CD8-positive, alpha-beta memory T cell (primary cell): ENCODE measurements at regions not wholly inside any gene's neighbourhood (a gene's known extent, or its start where the extent isn't known, plus 50 kb on each side); places are given as distances from the start of the nearest gene placed in this dataset.

ENCODE experiments used
- CTCF ChIA-PET: fragments of 350-600 bp; sonication (Branson Sonifier 250); formaldehyde crosslinking; loops from one replicate; lab custom pipeline; 2021; ENCODE audit warnings: antibody characterized with exemption; lab: Charles Lee
- POLR2A ChIA-PET: fragments of 350-600 bp; sonication (Branson Sonifier 250); formaldehyde crosslinking; loops from one replicate; lab custom pipeline; 2021; ENCODE audit warnings: antibody characterized with exemption; lab: Charles Lee
- DNase-seq, 5 donors: peaks; one replicate each; pipeline versions ENCODE4 v3.0.0 to v3.0.0-alpha.2; 2020 to 2022; ENCODE audit warnings: mixed read lengths in 1 of 5
- H3K27ac ChIP-seq: one replicate; pipeline ENCODE4 v1.7.0; 2013; ENCODE audit warnings: low read depth, mild to moderate bottlenecking, low read length, moderate library complexity
- H3K27me3 ChIP-seq: 2 replicates; pipeline ENCODE4 v1.7.0; 2013; ENCODE audit warnings: low read length, mild to moderate bottlenecking; ENCODE audit not compliant: insufficient read depth, poor library complexity, severe bottlenecking
- H3K36me3 ChIP-seq: 2 replicates; pipeline ENCODE4 v1.7.0; 2013; ENCODE audit warnings: mild to moderate bottlenecking, low read length, moderate library complexity; ENCODE audit not compliant: insufficient read depth
- H3K4me1 ChIP-seq: 2 replicates; pipeline ENCODE4 v1.7.0; 2013; ENCODE audit warnings: mild to moderate bottlenecking, low read length, moderate library complexity; ENCODE audit not compliant: insufficient read depth
- H3K4me3 ChIP-seq: 2 replicates; pipeline ENCODE4 v1.7.0; 2013; ENCODE audit warnings: mild to moderate bottlenecking, low read length
- H3K9me3 ChIP-seq: 2 replicates; pipeline ENCODE4 v1.7.0; 2013; ENCODE audit warnings: mild to moderate bottlenecking, low read length
- H3K27ac Mint-ChIP-seq, 8 donors: one replicate each; pipeline ENCODE4 v1.8.0; 2020 to 2021; ENCODE audit warnings: mixed read lengths in 8 of 8, mild to moderate bottlenecking in 6 of 8, inconsistent platforms in 3 of 8, moderate library complexity in 3 of 8
- H3K27me3 Mint-ChIP-seq, 2 donors: one replicate each; pipeline ENCODE4 v1.8.0; 2020 to 2021; ENCODE audit warnings: mixed read lengths in 2 of 2, mild to moderate bottlenecking in 1 of 2, moderate library complexity in 1 of 2
- H3K36me3 Mint-ChIP-seq, 3 donors: one replicate each; pipeline ENCODE4 v1.8.0; 2020 to 2021; ENCODE audit warnings: mixed read lengths in 3 of 3, inconsistent platforms in 1 of 3, mild to moderate bottlenecking in 1 of 3
- H3K4me1 Mint-ChIP-seq, 3 donors: one replicate each; pipeline ENCODE4 v1.8.0; 2020 to 2021; ENCODE audit warnings: mixed read lengths in 3 of 3, inconsistent platforms in 1 of 3, mild to moderate bottlenecking in 1 of 3
- H3K4me3 Mint-ChIP-seq, 7 donors: one replicate each; pipeline ENCODE4 v1.8.0; 2020 to 2021; ENCODE audit warnings: mixed read lengths in 7 of 7, mild to moderate bottlenecking in 6 of 7, moderate library complexity in 4 of 7, inconsistent platforms in 2 of 7
- H3K9me3 Mint-ChIP-seq, 5 donors: one replicate each; pipeline ENCODE4 v1.8.0; 2020 to 2022; ENCODE audit warnings: mixed read lengths in 5 of 5, mild to moderate bottlenecking in 3 of 5, moderate library complexity in 2 of 5, inconsistent platforms in 1 of 5

- ChIA-PET CTCF (interaction anchor here (1.4 kb wide), 1 partner anchor 9 kb away, joined by 3 read pairs; no protein-coding TSS in a partner anchor), POLR2A (no interaction called here)
- H3K27ac ChIP-seq: no peak overlapping the region
- H3K27me3 ChIP-seq: no peaks in the 10 kb centered on the region
- no peak overlapping the region for H3K4me3 Mint-ChIP-seq
- H3K4me3 ChIP-seq: no peak overlapping the region
- H3K27me3 Mint-ChIP-seq: peaks cover 23 to 65% of the 10 kb centered on the region in 2 donors
- H3K4me1 ChIP-seq: no peaks in the 10 kb centered on the region
- DNase-seq: no peak
- no peaks in the 10 kb centered on the region for H3K36me3 ChIP-seq
- no peaks in the 10 kb centered on the region for H3K9me3 ChIP-seq
- no peaks in the 10 kb centered on the region for H3K4me1 Mint-ChIP-seq
- no peaks in the 10 kb centered on the region for H3K36me3 Mint-ChIP-seq
- H3K27ac Mint-ChIP-seq: no peak overlapping the region
- no peaks in the 10 kb centered on the region for H3K9me3 Mint-ChIP-seq
Observed at GRCh38 chr2:38201784-38202183, 125.8 kb upstream of the CYP1B1 start.

DNA sequence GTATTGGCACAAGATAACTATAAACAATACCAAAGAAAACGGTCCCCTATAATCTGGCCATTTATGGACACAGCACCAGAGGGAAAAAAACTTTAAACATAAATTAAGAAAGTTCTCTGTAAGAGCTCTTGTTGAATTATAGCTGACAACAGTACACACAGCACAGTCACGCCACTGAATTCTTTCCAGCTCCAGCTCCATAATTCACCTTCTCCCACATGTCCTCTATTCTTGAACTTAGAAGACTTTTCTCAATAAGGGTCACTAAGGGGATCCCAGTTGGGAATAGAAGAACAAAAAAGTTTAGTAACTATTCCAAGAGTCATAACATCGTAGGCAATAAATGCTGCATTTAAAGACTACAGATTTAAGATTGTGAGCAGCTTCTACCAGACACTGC lies 124.6 kb upstream of the CYP1B1 start:
- POLR2A ChIA-PET: no interaction called here

DNA sequence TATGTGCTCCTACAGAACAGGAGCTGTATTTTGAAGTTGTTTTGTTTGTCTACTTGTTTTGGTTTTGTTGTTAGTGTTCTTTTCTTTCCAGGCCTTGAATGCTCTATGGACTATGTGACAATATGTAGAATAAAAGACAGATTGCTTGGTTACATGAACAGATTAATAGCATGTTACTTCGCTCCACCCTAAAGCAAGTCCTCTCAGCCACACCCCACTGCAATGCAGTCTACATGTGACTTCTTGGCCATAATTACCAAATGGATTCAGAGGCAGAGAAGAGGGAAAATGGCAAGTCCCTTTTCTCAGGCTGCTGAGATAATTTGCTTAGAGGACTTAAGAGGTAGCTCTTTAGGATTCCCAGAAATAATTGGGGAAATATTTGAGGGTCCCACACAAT lies 123.2 kb upstream of the CYP1B1 start:
- no peak overlapping the region for H3K27ac Mint-ChIP-seq
- Histone ChIP-seq H3K9me3 (no peaks in the 10 kb centered on the region), H3K27me3 (no peaks in the 10 kb centered on the region), H3K4me3 (no peak overlapping the region), H3K27ac (no peak overlapping the region), H3K36me3 (no peaks in the 10 kb centered on the region), H3K4me1 (no peaks in the 10 kb centered on the region)
- ChIA-PET POLR2A (no interaction called here), CTCF (no interaction called here)
- H3K4me3 Mint-ChIP-seq: no peak overlapping the region
- H3K27me3 Mint-ChIP-seq: peaks cover 23 to 51% of the 10 kb centered on the region in 2 donors
- H3K4me1 Mint-ChIP-seq: no peaks in the 10 kb centered on the region
- no peak for DNase-seq
- no peaks in the 10 kb centered on the region for H3K9me3 Mint-ChIP-seq
- no peaks in the 10 kb centered on the region for H3K36me3 Mint-ChIP-seq

More for the DNA sequence above, 124.6 kb upstream of the CYP1B1 start:
- no peak for DNase-seq
- Mint-ChIP-seq H3K4me1 (no peaks in the 10 kb centered on the region), H3K27ac (no peak overlapping the region), H3K4me3 (no peak overlapping the region), H3K36me3 (no peaks in the 10 kb centered on the region), H3K27me3 (peaks cover 21 to 61% of the 10 kb centered on the region in 2 donors), H3K9me3 (no peaks in the 10 kb centered on the region)
- Histone ChIP-seq H3K4me3 (no peak overlapping the region), H3K9me3 (no peaks in the 10 kb centered on the region), H3K4me1 (no peaks in the 10 kb centered on the region), H3K27ac (no peak overlapping the region), H3K36me3 (no peaks in the 10 kb centered on the region), H3K27me3 (no peaks in the 10 kb centered on the region)
- CTCF ChIA-PET: no interaction called here

DNA sequence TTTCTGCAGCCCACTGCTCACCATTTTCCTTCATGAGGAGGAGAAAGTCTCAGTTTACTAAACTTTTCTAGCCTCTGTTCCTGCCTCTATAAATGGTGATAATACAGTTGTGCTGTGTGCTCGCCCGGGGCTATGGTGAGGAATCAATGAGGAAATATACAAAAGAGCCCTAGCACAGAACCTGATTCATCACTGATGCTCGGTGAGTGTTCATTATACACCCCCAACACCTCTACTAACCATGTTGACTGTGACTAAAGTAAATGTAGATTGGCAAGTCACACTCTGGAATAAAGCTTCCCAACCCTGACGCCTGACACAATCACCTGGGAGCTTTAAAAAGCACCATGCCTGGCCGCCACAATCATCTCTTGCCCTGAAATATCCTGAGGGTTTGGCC lies 118.8 kb upstream of the CYP1B1 start:
- Histone ChIP-seq H3K4me3 (no peak overlapping the region), H3K36me3 (no peaks in the 10 kb centered on the region), H3K27me3 (no peaks in the 10 kb centered on the region), H3K4me1 (no peaks in the 10 kb centered on the region), H3K9me3 (no peaks in the 10 kb centered on the region), H3K27ac (no peak overlapping the region)
- ChIA-PET POLR2A (no interaction called here), CTCF (no interaction called here)
- Mint-ChIP-seq H3K27ac (no peak overlapping the region), H3K4me1 (peaks cover 0 to 7% (median 4%) of the 10 kb centered on the region in 3 donors), H3K27me3 (peaks cover 9 to 10% of the 10 kb centered on the region in 2 donors), H3K9me3 (no peaks in the 10 kb centered on the region), H3K4me3 (no peak overlapping the region), H3K36me3 (no peaks in the 10 kb centered on the region)
- DNase-seq: no peak

- Histone ChIP-seq H3K9me3 (no peaks in the 10 kb centered on the region), H3K4me3 (no peak overlapping the region), H3K27ac (no peak overlapping the region), H3K27me3 (no peaks in the 10 kb centered on the region), H3K36me3 (no peaks in the 10 kb centered on the region), H3K4me1 (no peaks in the 10 kb centered on the region)
- POLR2A ChIA-PET: no interaction called here
- H3K27me3 Mint-ChIP-seq: peaks cover 2 to 3% of the 10 kb centered on the region in 2 donors
- H3K4me1 Mint-ChIP-seq: peaks cover 0 to 7% (median 4%) of the 10 kb centered on the region in 3 donors
- H3K36me3 Mint-ChIP-seq: peaks cover 0 to 4% (median 0%) of the 10 kb centered on the region in 3 donors
- no peaks in the 10 kb centered on the region for H3K9me3 Mint-ChIP-seq
- no peak overlapping the region for H3K4me3 Mint-ChIP-seq
- peak overlapping the region in 2 of 8 donors; percentile 18 to 76 for H3K27ac Mint-ChIP-seq
- no peak for DNase-seq
- CTCF ChIA-PET: interaction anchor here (0.8 kb wide), 1 partner anchor 9 kb away, joined by 3 read pairs; no protein-coding TSS in a partner anchor
Observed at GRCh38 chr2:38192976-38193375, 117.0 kb upstream of the CYP1B1 start.

DNA sequence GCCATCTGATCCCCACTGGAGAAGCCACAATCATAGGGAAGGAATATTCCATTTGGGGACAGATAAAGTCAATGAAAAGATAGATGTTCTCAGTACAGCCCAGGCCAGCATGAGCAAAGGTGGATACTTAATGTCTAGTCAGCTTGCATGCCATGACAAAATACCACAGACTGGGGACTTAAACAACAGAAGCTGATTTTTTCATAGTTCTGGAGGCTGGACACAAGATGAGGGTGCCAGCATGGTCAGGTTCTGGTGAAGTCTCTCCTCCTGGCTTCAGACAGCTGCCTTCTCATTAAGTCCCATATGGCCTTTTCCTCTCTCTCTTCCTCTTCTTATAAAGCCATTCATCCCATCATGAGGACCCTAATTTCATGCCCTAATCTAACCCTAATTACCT lies 116.1 kb upstream of the CYP1B1 start:
- DNase-seq: no peak
- CTCF ChIA-PET: interaction anchor here (0.8 kb wide), 1 partner anchor 10 kb away, joined by 3 read pairs; no protein-coding TSS in a partner anchor
- no peak overlapping the region for H3K27ac ChIP-seq
- H3K4me1 Mint-ChIP-seq: peaks cover 0 to 7% (median 4%) of the 10 kb centered on the region in 3 donors
- POLR2A ChIA-PET: no interaction called here
- peaks cover 2 to 3% of the 10 kb centered on the region in 2 donors for H3K27me3 Mint-ChIP-seq
- H3K27me3 ChIP-seq: no peaks in the 10 kb centered on the region
- peaks cover 0 to 4% (median 0%) of the 10 kb centered on the region in 3 donors for H3K36me3 Mint-ChIP-seq
- H3K9me3 ChIP-seq: no peaks in the 10 kb centered on the region
- no peaks in the 10 kb centered on the region for H3K9me3 Mint-ChIP-seq
- H3K27ac Mint-ChIP-seq: no peak overlapping the region
- no peaks in the 10 kb centered on the region for H3K36me3 ChIP-seq
- H3K4me3 ChIP-seq: no peak overlapping the region
- H3K4me3 Mint-ChIP-seq: no peak overlapping the region
- no peaks in the 10 kb centered on the region for H3K4me1 ChIP-seq

- no peak overlapping the region for H3K27ac ChIP-seq
- POLR2A ChIA-PET: no interaction called here
- no peak for DNase-seq
- H3K27me3 Mint-ChIP-seq: peaks cover 2 to 6% of the 10 kb centered on the region in 2 donors
- no peak overlapping the region for H3K4me3 Mint-ChIP-seq
- H3K9me3 Mint-ChIP-seq: no peaks in the 10 kb centered on the region
- no peaks in the 10 kb centered on the region for H3K36me3 ChIP-seq
- CTCF ChIA-PET: no interaction called here
- H3K36me3 Mint-ChIP-seq: peaks cover 0 to 4% (median 0%) of the 10 kb centered on the region in 3 donors
- peaks cover 0 to 7% (median 4%) of the 10 kb centered on the region in 3 donors for H3K4me1 Mint-ChIP-seq
- no peak overlapping the region for H3K4me3 ChIP-seq
- H3K4me1 ChIP-seq: no peaks in the 10 kb centered on the region
- no peaks in the 10 kb centered on the region for H3K9me3 ChIP-seq
- no peaks in the 10 kb centered on the region for H3K27me3 ChIP-seq
- no peak overlapping the region for H3K27ac Mint-ChIP-seq
Observed at GRCh38 chr2:38191516-38191915, 115.6 kb upstream of the CYP1B1 start.

DNA sequence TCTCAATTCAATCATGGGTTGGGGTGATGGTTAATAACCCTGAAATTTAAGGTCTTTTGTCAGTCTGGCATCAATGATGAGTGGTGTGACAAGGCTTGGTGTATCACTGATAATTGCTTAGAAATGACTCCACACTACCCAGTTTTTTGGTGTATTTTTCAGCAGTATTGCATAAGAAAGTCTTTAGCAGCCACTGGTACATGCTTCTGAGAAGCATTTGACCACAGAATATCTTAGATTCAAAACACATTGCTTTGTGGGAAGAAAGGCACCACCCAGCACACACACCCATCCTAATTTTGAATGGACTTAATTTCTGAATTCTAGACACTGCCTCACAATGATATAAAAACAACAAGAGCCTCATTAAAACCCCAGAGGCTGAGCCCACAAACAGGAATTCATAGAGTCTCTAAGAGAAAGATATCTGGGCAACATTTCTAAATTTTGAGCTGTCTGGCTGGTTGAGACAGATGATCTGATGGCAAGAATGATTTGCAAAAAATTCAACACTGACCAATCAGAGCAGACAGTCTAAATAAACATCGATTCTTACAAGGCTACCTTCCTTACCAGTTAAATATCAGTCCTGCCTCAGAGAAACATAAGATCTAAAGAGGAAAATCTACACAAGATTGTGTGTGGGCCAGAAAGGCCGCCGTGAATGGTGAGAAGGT lies 114.7 kb upstream of the CYP1B1 start:
- no peaks in the 10 kb centered on the region for H3K9me3 Mint-ChIP-seq
- Histone ChIP-seq H3K27ac (no peak overlapping the region), H3K27me3 (no peaks in the 10 kb centered on the region), H3K4me3 (no peak overlapping the region), H3K9me3 (no peaks in the 10 kb centered on the region), H3K4me1 (no peaks in the 10 kb centered on the region), H3K36me3 (no peaks in the 10 kb centered on the region)
- peaks cover 2 to 10% of the 10 kb centered on the region in 2 donors for H3K27me3 Mint-ChIP-seq
- peaks cover 0 to 7% (median 4%) of the 10 kb centered on the region in 3 donors for H3K4me1 Mint-ChIP-seq
- ChIA-PET CTCF (no interaction called here), POLR2A (no interaction called here)
- H3K27ac Mint-ChIP-seq: no peak overlapping the region
- DNase-seq: no peak
- H3K4me3 Mint-ChIP-seq: no peak overlapping the region
- peaks cover 0 to 4% (median 0%) of the 10 kb centered on the region in 3 donors for H3K36me3 Mint-ChIP-seq
